ENCODE measurements at regions not wholly inside any gene's neighbourhood (a gene's known extent, or its start where the extent isn't known, plus 50 kb on each side); places are given as distances from the start of the nearest gene placed in this dataset.

DNA sequence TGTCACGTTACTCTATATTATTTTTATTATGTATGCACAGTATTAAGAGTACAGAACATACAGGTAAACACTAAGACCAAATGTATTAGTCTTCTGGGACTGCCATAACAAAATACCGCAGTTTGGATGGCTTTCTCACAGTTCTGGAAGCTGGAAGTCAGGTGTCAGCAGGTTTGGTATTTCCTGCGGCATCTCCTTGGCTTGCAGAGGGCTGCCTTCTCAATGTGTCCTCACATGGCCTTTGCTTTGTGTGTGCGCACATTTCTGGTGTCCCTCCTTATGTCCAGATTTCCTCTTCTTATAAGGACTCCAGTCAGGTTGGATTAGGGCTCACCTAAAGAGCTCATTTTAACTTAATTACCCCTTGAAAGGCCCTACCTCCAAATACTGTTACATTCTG, 53.8 kb upstream of the CPOX start:
- no peak for TF ChIP-seq IRX3 (CRISPR knock-in tag; IDR thresholded peaks at IDR 0.05; ENCODE audit: borderline replicate concordance, low read depth)
- TF ChIP-seq CREB1 (IDR thresholded peaks at IDR 0.05), result no peak
- no peak for TF ChIP-seq CREB1 (CRISPR knock-in tag; IDR thresholded peaks at IDR 0.05)

Measured in HepG2 (cell line).